NCI-H748 (cell line): ENCODE measurements at regions not wholly inside any gene's neighbourhood (a gene's known extent, or its start where the extent isn't known, plus 50 kb on each side); places are given as distances from the start of the nearest gene placed in this dataset.
A peak's percentile ranks its signal among the peaks of the same experiment; 100 is the strongest.

Experiments used
- DNase-seq: peaks from one replicate; lab custom pipeline; 2025; ENCODE audit not compliant: unreplicated experiment; lab: John Stamatoyannopoulos, UW

DNA sequence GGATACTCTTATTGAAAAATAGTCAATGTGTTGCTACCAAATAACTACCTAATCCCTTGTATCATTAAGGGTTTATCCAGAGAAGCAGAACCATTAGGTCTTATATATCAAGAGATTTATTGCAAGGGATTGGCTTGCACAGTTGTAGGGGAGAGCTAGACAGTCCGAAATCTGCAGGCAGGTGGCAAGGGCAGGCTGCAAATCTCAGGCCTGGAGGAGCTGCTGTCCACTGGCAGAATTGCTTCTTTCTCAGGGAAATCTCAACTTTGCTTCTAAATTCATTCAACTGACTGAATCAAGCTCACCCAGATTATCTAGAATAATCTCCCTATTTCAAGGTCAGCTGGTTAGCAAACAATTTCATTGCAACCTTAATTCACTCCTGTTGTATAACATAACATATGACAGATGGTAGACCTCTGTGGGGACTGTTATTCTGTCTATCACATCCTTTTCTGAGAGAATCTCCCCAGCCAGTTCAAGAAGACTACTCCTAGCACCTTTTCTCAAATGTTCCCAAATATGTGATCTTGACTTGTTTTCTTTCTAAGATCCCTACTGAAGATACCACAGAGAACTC, 194.2 kb downstream of the NHLRC3 start:
- DNase-seq, result no peak

DNA sequence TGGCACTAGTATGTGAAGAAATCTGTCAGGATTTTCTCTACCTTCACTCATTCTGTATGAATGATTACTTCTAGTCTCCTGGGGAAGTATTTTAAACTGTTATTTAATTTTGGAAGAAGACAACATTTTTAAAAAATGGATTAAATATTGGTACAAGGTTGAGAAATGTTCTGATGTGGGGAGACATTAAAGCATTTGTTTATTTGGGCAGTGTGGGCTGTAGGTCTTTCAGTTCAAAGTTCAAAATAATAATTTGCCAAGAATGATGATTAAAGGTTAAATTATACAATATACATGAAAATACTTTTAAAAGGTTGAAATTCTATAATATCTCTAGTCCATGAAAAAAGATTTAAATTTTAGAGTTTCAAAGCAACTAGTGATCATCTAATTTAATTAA, 194.7 kb downstream of the NHLRC3 start:
- no peak for DNase-seq

DNA sequence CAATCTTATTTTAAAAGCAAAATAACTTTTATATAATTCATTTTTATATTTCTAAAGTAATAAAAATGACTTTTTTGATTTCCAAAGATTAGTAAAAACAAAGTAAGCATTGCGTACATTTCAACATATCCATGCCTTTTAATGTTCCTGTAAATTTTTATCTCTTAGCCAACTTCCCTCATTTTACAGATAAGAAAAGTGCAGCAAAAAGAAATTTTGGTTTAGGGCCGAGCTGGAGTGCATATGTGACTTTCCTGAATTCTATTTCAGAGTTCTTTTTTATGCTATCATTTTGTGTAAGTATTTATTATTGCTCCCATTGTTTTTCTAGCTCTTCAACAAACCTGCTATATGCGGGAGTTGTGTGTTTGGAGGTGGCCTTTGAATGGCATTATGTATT, 195.3 kb downstream of the NHLRC3 start:
- no peak for DNase-seq

DNA sequence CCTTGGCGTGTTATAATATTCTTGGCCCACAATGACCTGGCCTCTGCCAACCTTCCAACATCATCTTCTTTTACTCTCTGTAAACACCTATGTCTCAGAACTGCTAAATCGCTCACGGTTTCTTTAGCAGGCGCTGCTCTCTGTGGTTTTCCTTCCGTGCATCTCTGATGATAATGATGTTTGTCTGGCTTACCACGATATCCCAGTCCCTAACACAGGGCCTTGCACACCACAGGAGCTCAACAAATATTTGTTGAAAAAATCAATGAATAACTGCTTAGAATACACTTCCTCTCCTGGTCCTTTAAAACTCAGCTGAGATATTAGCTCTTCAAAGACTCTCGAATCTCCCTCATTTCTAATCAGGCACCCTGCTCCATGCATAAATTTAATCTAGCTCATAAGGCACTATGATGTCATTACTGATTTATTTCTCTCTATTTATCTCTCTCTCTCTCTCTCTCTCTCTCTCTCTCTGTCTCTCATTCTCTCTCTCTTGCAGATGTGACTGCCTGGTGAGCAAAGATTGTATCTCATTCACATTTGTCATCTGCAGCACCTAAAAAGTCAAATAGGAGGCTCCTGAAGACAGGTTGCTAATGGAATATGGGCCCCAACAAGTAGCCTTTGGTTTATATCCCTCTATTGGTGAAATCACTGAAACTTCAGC, 206.4 kb downstream of the NHLRC3 start:
- DNase-seq, result peak; percentile 74

DNA sequence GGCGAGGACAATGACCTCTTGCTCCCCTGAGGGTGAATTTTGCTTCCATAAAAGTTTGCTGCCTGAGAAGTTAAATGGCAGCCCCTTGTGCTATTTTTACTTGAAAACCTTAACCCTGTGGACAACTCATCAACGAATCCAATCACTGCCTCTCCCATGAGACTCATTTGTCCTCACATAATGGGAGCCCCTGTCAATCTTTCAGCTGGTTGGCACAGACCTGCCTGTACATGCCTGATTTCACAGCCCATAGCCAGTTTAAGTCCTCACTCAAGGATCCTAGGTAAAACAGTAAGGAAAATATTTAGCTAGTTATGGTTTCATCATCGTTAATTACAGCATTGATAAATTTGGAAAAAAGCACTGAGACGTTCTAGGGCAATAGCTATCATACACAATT, 207.4 kb downstream of the NHLRC3 start:
- DNase-seq, result peak; percentile 78

DNA sequence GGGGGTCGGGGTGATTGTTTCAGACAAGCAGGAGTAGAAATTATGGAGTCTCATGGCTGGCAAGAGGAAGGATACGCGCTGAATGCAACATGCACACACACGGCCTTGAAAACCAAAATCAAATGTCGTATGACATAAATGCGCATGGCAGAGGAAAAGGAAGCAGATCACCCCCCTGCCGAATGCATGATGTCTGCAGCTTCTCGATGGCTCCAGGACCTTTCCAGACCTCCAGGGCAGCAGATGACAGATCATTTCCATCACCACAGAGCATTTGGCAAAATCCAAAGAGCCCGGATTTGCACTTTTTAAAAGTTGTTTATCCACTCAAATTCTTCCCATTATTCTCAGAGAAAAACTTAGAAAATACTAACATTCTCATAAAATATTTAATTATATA, 211.7 kb downstream of the NHLRC3 start:
- no peak for DNase-seq

DNA sequence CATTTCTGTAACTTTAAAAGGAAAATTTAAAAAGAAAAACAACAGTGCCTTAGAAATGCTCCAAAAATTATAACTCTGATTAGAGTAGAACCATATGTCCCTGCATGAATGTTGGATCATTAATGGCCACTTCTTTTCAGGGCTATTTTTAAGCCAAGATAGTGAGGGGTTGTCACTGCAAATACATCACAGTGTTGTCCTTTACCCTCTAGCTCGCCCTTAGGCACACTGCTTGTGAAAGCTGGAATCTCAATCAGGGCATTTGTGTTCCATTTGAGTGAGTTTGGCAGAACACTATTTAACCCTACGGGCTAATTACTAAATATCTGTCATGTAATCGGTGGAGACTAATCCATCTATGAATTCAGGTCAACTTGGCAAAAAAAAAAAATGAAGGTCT, 212.2 kb downstream of the NHLRC3 start:
- no peak for DNase-seq

DNA sequence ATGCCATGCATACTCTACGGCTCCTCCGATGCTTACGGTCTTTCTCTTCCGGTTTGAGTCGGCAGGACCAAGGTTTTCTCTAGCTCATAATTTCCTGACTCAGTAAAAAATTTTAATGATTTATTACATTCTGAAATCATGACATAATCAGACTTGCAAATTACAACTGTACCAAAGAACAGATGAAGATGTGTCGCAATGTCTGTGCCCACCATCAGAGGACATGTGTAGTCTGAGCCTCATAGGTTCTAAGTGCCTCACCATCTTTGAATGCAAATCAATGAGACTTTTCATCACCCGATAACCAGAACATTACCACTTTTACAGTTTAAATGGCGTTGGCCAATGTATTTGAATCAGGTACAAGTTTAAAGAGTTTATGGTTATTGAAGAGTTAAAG, 213.1 kb downstream of the NHLRC3 start:
- no peak for DNase-seq

DNA sequence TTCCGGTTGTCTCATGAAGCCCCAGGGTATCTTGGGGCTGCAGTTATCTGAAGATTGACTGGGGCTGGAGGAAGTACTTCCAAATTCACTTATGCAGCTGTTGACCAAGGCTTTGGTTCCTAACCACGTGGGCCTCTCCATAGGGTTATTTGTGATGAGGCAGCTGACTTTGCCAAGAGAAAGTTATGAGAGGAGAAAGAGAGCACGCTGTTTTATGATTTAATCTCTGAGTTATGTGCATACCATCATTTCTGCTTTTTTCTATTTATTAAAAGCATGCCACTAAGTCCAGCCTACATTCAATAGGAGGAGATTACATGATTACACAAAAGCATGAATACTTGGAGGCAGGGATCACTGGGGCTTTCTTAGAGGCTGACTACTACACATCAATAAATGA, 215.5 kb downstream of the NHLRC3 start:
- no peak for DNase-seq

DNA sequence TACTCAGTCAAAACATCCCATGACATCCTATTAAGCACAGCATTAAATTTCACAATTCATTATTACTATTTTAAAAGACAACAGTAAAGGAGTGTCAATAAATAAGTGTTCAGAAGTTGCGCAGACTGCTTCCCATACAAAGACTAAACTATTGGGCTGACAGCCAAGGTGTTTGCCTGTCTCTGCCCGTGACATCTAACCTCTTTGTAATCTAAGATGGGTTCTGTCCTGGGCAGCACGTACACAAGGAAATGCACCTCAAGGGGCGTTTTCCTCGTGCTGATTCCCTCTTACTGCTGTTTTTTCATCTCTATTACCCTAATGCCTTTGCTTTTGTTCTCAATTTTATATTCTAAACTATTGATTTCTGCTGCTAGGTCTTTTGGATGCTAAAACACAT, 216.3 kb downstream of the NHLRC3 start:
- peak; percentile 59 for DNase-seq

DNA sequence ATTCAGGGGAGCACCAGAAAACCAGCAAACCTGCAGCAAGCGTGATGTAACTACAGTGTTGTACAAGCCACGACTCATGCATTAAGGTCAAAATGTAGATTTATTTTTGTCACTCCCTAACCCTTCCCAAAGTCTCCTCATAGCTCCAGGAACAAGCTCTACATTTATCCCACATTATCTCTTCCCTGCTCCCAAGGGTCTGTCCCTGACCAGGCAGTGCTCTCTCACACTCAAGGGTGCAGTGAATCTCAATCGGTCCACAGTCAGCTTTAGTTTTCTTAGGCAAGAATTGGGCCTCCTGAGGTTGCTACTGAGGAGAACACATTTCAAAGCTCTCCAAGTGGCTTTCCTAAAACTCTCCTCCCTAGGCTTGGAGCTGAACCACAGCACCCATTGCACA, 219.4 kb downstream of the NHLRC3 start:
- no peak for DNase-seq

DNA sequence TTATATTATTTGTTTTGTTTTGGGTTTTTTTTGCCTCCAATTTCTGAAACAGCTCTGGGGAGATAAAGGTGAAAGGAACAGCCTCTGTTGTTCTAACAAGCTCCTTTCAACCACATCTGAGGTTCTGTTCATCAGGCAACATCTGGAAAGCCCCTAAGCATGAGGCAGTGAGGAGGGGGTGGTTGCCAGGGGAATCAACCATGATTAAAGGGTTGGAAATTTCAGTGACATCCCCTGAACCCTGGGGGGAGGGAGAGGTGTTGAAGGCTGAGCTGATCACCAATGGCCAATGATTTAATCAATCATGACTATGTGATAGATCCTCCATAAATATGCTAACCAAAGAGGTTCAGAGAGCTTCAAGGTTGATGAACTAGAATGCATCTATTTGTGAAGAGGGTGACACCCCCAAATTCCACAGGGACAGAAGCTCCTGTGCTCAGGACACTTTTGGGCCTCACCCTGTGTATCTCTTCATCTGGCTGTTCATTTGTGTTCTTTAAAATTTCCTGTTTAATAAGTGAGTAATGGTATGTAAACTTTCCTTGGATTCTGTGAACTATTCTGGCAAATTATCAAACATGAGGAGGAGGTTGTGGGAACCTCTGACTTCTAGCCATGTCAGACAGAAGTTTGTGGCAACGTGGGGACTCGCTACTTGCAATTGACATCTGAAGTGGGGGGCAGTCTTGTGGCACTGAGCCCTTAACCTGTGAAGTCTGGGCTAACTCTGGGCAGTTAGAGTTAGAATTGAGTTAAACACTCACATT, 221.3 kb downstream of the NHLRC3 start:
- DNase-seq, result no peak

DNA sequence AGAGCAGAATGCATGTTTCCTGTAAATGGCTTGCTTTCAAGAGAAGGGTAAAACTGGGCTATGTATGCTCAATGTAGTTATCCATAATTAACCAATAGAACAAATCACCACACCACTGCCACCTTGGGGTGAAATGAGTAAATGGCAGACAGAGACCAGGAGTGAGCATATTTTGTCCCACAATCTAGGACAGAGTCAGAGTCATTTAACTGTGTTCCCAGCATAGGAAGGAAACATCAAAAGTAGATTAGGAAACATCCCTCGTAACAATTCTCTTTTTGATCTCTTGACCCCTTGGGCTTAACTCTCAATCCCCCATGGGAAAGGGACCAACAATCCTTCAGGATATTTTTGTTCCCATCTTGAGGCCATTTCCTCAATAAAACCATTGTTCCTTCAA, 224.8 kb downstream of the NHLRC3 start:
- peak; percentile 81 for DNase-seq

DNA sequence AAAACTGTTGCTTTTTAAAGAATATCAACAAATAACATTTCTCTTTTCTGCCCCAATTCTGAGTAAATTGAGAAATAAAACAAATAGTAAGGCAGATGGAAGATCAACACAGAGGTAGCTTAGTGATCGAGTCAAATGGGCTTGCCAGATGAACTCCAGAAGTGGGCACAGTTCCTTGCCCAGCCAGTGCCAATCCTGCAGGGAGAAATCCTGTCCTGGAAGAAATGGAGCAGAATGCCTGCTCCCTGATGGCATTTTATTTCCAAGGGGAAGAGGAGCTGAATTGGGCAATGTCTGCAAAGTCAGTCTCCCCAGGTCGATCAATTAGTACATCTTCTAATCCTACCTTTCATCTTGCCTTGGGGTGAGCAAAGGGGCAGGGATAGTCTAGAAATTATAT, 225.3 kb downstream of the NHLRC3 start:
- DNase-seq, result no peak

DNA sequence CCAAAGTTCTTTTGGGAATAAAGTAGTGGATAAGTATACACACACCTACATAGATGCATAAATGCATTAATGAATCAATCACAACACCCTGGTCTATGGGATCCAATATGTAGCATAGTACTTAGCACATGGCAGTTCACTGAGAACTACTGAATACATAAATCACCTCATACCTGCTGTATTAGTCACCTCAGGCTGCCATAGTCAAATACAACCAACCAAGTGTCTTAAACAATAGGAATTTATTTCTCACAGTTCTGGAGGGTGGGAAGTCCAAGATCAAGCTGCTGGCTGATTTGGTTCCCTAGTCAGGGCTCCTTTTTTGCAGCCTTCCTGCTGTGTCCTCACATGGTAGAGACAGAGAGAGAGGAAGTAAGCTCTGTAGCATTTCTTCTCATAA, 228.2 kb downstream of the NHLRC3 start:
- no peak for DNase-seq

DNA sequence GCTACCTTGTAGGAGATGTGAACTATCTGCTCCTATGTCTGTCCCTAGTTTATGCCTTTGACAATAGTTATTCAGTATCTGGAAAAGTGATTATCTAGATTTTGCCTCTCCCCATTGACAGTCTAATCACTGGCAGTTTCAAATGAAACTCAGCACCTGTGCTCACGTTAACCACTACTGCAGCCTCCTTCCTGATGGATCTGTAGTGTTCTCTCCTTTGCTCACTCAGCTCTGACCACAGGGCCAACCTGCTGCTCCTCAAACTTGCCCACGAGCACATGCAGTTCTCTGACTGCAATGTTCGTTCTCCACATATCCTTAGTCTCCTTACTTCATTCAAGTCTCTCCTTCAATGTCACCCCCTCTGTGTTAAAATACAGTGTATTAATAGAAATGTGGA, 230.1 kb downstream of the NHLRC3 start:
- no peak for DNase-seq

DNA sequence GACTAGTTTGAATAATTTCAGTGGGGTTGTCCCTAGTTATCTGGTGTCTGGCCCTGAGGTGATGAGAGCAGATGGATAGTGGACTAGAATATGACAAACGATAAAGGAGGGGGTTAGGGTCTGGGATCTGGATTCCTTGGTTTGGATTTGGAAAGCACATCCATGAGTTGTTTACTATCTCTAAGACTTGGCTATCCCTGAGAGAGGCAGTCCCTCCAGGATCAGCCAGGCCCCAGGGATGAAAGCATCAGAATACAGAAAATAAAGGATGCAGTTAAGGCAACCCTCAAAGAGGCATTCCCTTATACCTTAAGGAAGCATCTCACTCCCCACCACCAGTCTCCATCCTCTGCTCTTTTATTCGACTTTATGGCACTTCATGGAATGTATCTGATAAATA, 230.7 kb downstream of the NHLRC3 start:
- DNase-seq, result no peak

DNA sequence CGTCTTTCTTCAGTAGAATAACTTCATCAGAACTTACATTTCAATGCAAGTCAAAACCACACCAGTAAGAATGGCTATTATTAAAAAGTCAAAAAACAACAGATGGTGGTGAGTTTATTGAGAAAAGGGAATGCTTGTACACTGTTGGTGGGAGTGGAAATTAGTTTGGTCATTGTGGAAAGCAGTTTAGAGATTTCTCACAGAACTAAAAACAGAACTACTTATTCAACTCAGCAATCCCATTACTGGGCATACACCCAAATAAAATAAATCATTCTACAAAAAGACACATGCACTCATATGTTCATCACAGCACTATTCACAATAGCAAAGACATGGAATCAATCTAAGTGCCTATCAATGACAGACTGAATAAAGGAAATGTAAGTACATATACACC, 231.2 kb downstream of the NHLRC3 start:
- DNase-seq, result no peak

DNA sequence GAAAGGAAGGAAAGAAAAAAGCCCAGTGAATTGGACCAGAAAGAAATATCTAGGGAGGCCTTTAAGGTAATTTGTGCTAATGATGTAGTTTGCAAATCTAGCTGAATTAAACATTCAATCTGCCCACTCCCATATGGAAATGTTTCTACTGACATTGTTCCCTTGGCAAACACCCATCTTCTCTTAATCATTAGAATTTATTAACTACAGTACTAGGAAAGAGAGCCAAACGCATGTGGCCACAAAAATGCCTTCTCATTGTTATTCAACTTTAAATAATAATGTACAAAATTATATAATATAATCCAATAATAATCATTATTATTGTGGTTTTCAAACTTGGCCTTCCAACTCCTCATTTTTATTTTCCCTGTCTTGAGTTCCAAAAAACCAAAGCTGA, 234.7 kb downstream of the NHLRC3 start:
- no peak for DNase-seq

DNA sequence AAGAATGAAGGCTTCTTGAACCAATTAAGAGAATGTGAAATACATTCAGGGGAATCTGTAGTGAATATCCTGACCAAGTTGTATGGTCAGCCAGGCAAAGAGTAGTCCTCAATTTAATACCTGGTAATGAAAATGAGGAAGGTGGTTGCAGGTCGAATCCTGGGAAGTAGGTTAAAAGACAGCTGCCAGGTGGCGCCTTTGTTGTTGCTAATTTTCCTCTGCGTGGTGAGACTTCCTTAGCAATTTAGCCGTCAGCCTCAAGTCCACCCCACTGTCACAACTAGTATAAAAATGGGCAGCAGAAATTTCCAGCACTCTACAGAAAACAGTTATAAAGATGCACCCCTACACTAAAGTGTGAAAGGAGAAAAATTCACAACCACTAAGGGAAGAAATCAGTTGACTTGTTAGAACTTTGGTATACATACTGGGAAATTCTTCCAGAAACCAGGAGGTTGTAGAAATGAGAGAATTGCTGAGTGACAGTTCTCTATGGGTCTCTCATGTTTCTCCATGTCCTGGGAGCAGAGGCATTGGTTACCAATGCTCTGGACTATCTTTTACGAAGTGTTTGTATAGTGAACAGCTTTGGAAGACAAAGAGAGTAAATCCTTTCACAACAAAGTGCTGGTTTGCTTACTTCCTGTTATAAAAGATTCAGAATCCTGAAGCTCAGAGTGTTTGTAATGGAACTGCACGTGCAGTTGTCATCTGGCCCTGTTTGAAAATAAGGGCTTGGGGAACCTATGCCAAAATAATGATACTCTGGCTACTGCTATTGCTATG, 235.9 kb downstream of the NHLRC3 start:
- peak; percentile 70 for DNase-seq

DNA sequence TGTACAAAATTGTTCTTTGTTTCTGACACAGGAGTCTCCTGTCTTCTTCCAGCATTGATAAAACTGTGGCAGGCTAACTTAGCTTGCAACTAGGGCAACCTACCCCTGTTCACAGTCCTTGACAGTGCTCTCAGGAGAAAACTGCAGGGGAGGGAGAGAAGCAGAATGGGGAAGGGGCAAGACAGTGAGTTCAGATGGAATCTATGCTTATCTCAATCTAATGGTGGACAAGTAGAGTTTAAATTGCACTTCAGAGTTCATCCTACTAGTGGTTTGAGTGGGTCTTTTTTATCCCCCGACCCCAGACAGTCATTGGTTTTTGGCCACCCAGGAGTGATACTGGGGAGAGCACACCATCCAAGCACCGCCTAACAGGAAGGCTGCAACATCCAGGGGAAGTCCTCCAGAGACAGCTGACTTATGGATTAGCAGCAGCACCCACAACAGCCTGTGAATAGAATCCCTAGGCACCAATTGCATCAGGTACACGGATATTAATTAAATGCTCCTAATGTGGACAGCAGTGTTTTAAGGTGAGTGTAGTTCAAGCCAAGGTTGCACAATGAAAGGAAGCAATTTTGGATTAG, 236.6 kb downstream of the NHLRC3 start:
- no peak for DNase-seq
